COR-L47 (cell line): ENCODE measurements at regions not wholly inside any gene's neighbourhood (a gene's known extent, or its start where the extent isn't known, plus 50 kb on each side); places are given as distances from the start of the nearest gene placed in this dataset.
A peak's percentile ranks its signal among the peaks of the same experiment; 100 is the strongest.
"Not testable (repeated sequence)": the region's sequence is repeated elsewhere in the genome, so short reads cannot be mapped to it uniquely, and the experiment has no call there.

ENCODE experiments used
- DNase-seq: peaks from one replicate; lab custom pipeline; 2025; lab: John Stamatoyannopoulos, UW

DNA sequence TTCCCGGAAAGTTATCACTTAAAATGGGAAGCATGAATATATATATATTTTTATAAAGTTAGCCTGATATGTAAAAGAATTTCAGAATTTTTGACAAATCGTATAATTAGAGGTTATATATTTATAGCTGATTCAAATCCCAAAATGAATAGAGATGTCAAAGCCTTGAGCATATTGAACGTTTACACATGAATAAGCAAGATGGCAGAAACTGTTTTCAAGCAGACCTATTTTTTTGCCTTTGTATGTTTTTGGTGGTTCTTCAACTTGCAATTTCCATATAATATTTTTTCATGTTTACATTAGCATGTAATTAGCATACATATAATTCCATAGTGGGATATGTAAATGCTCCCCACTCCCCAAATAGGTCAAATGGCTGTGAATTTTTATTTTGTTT is 189.9 kb downstream of the PRL start:
- DNase-seq: no peak

DNA sequence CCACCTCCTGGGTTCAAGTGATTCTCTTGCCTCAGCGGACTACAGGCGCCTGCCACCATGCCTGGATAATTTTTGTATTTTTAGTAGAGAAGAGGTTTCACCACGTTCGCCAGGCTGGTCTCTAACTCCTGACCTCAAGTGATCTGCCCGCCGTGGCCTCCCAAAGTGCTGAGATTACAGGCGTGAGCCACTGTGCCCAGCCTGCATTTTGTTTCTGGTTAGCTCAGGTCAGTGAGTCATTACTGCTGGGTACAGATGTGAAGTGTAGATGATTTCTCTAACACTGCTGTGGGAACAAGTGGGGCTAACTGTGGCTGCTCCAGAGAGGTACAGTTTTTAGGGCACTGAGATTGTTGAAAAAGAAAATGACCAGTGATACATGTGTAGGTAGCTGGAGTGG is 188.6 kb downstream of the PRL start:
- DNase-seq: no peak

DNA sequence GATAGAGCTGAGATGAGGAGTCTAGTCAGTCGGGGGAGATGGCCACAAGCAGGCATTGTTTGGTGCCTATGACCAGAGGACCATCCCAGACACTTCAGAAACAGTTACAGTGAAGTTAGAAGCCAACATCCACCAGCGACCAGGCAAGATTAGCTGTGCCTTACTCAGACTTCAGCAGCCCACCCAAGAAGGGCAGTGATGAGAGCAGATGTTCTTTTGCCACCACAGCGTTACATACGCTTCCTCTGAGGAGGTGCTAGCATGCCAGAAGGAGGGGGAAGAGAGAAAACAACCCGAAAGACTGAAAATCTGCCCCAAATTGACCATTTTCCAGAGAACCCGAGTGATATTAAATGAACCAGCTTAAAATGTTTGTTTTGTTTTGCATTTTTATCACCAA is 186.8 kb downstream of the PRL start:
- no peak for DNase-seq

DNA sequence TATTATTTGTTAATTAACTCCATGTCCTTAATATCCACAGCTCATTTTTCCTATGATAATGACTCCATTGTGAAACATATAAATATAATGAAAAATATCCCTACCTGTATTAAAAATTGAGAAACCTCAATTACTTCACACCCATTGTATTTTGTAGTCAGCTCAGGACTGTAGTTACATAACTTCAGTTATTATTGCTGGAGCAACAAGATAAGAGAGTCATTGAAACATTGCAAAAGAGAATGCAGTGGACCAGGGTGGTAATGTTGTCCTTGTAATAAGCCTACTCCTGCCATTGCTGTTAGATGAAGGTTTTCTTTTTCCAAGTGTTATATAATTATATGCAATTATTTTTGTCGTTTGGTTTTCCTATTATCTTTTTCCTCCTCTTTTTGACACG is 184.4 kb downstream of the PRL start:
- DNase-seq: no peak

DNA sequence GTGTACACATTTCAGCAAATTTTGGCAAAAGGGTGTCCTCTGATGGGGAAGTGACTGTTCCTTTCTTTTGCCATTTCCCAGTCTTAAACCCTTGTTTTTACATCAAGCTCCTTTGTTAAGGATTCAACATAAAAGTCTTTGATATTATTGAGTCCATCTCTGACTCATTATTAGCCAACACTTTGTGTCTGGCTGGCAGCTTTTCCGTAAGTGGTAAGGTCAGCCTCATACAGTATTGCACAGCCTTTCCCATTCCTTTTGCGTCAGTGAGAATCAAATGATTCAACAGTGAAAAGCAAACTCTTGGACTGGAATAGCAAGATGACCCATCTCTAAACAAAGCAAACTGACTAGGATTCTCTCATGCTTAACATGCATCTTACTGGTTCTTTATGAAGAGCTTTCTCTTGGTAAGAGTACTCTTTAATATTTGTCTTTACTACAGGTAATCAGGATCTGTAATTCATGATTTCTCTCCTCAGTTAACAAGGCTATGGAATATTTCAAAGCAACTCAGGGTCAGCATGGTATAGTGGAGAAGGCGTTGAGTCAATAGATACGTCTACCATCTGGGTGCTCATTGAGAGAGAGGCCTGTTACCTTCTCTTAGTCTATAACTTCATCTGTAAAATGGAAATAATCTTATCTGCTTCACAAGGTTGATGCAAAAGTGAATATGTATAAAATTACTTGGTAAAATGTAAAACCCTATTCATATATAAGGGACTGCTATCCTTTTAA is 183.6 kb downstream of the PRL start:
- no peak for DNase-seq

DNA sequence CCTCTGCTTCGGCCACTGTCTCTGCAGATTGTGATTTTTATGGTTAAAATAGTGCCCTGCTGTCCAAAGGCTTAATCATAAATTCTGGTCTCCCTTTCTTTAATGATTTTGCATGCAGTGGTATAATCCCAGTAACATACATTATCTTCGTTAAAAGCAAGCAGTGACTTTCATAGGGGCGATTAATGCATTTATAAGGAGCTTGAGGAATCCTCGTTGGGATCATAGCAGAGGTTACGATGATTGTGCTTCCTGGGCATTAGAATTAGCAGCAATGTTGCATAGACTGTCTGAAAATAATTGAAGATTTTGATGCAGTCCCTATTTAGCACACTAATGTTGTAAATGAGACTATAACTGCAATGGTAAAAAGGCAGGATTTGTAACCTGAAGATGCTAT is 181.3 kb downstream of the PRL start:
- DNase-seq: no peak

DNA sequence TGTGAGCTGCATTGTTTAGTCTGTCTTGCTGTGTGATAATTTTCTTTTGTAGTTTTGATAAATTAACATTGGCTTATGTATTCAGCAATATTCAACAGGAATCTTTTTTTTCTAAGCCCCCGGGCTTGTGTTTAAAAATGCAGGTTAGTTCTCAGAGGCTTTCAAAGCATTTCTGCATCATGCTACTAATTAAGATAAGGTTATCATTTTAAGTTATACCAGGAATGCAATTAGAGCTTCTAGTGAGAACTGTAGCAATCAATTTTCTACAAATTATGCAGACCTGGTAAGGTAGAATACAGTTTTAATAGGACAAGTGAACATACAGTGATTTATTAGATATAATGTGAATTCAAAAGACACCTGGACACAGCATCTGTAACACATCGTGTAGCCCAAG is 179.2 kb downstream of the PRL start:
- DNase-seq: no peak

DNA sequence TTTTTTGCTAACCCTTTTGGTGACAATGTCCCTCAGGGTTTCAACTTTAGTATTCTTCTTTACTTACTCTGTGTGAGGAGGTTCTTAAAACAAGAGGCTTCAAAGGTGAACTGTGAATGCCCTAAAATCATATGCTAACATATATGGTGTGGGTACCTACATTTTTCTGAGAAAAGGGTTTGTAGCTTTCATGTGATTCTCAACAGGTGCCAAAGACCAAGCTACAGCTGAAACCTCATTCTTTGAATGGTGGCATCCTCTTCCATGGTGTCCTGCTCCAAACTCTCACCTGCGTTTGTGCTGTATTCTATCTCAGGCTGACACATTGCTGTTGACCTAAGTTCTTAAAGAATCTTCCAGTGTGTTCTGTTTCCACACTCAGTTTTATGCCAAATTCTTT is 177.3 kb downstream of the PRL start:
- DNase-seq: no peak

DNA sequence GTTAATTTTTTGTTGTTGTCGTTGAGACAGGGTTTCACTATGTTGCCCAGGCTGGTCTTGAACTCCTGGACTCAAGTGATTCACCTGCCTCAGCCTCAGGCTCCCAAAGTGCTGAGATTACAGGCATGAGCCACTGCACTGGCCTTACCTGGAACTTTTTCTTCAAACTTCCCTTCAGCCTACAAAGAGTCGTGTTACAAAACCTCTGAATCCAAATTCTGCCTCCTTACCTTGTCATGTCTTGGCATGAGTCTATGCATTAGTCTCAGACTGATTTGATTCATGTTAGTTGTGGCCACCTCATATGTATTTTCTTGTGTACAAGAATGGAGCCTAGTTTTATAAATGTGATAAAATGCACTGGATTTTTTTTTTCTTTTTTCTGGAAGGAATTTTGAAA is 172.1 kb downstream of the PRL start:
- no peak for DNase-seq

DNA sequence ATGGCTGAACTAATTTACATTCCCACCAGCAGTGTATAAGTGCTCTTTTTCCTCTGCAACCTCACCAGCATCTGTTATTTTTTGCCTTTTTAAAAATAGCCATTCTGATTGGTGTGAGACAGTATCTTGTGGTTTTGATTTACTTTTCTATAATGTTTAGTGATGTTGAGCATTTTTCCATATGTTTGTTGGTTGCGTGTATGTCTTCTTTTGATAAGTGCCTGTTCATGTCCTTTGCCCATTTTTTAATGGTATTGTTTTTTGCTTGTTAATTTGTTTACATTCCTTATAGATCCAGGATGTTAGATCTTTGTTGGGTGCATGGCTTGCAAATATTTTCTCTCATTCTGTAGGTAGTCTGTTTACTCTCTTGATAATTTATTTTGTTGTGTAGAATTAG is 169.9 kb downstream of the PRL start:
- no peak for DNase-seq

DNA sequence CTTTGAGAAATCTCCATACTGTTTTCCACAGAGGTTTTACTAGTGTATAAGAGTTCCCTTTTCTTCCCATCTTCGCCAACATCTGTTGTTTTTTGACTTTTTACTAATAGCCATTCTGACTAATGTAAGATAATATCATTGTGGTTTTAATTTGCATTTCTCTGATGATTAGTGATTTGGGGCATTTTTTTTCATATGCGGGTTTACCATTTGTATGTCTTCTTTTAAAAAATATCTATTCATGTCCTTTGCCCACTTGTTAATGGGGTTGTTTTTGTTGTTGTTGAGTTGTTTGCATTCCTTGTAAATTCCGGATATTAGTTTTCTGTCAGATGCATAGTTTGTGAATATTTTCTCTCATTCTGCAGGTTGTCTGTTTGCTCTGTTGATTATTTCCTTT is 167.1 kb downstream of the PRL start:
- DNase-seq: no peak

DNA sequence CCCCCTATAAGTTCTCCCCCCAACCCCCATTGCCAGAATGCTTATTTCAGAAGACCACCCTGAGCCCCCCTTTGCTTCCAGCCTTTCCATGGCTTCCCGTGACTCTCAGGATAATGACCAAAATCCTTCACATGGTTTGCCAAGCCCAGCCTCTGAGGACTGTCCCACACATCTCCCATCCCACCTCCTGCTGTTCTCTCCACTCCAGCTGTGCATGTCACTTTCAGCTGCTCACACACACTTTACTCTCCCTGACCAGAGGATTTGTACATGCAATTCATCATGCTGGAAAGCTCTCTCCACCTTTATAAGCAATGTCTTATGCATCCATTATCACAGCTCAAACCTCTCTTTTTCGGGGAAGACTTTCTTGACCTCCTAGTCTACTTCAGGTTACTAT is 164.2 kb downstream of the PRL start:
- DNase-seq: no peak

DNA sequence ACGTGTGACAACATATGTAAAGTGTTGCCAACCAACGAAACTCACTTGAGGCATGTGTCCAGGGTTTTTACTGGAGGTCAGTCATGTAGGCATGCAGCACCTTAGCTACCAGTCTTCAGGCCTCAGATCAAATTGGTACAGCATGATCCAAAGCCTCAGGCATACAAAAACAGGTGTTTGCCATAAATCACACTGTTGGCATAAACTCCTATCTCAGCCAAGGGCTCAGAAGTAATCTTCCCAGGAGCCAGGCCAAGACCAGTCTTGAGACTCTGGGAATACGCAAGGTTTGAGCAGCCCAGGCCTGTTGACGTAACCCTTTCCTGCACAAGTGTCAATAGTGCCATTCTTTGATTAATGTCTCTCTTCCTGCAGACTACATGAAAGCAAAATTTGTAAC is 163.5 kb downstream of the PRL start:
- DNase-seq: no peak

DNA sequence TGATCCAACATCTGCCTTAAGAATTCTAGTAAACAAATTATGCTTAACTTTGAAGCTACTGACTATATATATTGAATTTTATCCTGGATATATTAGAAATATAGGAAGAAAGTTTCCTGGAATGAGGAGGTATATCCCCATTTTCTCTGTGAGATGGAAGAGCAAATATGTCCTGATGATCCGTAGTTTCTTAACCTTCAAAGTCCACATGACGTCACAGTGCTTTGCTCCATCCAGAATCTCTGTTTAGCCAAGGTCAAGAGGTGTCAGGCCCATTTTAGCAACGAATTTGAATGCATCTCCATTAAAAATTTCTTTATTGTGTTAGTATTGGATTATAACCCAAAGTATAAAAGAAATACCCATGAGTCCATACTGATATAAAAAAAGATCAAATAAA is 162.5 kb downstream of the PRL start:
- no peak for DNase-seq

DNA sequence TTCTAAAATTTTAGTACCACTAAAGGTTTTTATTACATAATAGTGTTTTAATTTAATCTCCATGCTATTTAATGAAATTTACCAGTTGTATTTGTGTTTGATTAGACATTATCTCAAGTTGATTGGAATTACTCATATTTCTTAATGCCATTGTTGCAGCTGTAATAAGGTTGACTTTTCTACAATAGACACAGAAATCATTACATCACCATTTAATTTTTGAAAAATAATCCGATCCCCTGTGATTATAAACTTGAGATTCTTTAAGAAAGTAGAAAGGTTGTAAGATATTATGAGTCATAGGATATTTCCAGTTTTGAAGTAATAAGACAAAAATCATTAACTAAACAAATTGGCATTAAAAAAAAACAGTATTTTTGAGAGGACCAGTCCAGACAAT is 161.4 kb downstream of the PRL start:
- no peak for DNase-seq

DNA sequence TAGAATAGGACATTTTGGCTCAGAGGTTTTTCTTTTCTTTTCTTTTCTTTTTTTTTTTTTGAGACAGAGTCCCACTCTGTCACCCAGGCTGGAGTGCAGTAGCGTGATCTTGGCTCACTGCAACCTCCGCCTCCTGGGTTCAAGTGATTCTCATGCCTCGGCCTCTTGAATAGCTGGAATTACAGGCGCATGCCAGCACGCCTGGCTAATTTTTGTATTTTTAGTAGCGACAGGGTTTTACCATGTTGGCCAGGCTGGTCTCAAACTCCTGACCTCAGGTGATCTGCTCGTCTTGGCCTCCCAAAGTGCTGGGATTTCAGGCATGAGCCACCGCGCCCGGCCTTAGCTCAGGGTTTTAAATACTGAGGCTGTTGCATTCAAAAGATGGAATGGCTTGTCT is 156.1 kb downstream of the PRL start:
- not testable (repeated sequence) for DNase-seq

DNA sequence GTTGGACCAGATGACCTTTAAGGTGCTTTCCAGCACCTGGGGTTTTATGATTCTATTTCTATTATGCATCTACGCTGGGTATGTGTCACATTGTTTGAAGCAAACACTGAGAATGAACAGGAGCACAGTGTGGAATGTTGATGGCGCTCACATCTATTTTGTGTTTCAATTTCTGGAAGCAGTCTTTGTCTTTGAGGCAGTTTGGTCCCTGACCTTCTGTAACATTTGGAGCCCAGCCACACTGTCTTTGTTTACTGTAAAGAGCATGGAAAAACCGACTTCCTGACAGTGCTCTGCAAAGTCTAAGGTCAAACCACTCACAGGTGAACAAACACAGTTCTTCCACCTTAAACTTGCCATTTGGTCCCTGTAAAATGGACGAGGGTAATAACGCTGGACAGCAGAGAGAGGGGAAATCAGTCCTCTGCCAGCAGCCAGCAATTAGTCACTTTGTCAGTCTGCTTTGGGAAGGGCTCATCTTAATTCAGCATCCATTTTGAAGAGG is 155.5 kb downstream of the PRL start:
- DNase-seq: peak; percentile 91

DNA sequence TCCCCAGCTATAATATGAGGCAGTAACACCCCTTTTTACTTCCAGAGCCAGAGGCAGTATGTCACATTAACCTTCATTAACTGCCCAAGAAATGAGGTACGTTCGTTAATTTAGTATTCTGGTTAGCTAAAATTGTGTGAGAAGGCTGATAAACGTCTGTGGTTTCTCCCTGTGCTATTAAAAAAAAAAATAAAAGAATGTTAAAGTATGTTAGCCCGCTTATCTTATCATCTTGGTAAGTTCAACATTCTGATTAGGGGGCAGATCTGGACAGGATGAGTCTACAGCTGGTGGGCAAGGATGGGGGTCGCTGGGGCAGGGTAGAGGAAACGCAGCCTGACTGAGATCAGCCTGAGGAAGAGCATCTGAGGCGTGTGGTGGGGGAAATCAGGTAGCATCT is 154.0 kb downstream of the PRL start:
- no peak for DNase-seq

DNA sequence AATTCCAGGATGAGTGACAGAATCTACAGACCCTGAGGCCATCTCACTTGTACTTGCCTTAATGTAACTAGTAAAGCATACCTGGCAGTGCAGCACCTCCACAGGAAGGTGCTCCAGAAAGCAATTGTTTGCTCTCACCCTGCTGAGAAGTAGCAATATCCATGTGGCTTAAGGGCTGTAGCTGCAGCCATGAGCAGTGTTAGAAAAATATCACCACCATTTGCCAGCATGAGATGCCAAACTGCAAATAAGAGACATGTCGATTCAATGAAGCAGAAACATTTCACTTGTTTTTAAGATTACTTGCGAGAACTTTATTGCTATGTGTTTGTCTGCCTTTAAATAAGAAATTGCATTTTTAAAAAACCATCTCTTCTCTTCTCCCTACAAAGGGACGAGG is 151.5 kb downstream of the PRL start:
- DNase-seq: peak; percentile 26

DNA sequence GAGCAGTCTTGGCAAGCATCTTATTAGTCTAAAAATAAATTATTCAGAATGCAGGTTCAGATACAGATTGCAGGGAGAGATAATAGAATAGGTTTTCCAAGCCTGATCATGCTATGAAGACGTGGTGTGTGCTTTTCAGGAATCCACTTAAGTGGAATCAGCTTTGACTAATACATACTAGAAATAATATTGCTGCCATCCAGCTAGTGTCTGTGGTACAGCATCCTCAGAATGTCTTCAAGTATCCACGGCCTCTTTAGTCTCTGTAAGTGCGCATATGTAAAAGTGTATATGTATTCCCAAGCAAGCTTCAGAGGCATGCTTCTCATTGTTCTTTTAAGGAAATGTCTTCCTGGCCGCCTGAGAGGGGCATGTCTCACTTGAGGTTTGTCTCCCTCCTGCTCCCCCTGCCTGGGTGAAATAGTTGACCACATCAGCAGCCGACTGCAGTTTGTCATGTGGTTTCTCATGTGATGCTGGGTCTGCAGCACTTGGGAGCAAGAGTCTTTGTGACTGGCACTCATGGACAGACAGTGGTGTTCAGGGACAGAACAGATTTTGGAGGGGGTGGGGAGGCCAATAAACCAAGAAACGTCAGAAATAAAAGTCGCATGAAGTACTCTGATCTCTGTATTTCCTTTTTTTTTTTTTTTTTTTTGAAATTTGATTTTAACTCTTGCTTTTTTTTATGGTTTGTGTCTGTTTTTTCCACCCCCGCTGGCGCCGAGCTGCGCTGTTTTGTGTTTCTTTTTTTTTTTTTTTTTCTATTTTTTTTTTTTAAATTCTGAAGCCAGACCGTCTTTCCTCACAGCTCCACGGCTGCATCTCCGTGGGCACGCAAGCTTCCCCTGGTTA is 150.8 kb downstream of the PRL start:
- no peak for DNase-seq

DNA sequence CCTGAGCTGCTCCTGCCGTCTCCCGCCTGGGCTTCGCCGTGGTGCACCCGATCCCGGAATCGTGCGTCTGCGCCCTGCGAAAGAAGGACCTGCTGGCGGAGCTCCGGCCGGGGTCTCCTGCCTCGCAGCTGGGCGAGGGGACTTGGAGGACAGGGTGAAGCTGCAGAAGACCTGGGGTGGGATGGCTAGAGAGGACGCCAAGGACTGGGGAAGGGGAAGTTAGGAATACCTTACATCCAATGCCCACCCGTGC is 150.2 kb downstream of the PRL start:
- no peak for DNase-seq

DNA sequence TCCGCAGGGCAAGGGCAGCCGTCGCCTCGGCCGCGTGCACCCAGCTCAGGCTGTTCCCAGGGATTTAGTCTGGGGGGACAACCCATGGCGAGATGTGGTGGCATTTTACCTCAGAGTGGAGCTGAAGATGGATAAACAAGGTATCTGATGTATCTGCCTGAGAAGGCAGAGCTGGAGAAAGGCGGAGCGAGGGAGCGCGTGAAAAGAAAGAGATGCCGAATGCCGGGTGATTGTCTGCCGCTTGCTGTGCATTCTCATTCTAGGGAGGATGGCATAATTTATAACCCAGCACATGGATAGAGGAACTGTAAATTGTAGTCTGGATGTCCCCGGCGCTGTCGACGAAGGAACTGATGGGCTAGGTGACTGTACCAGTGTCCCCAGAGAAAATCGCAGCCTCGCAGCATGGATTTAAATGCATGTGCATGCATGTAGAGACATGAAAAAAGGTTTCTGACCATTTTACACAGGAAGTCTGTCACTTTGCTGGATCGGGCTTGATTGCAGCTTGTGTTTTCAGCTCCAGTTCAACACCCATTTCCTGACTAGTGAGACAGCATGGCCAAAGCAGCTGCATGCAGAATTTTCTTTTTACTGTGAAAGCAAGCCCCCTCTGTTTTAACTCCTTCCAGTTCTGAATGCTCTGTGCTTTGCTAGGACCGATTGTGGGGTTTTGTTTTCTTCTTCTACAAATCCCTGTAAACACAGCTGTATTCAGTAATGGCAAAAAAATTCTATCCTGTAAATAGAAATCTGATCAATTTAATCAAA is 149.7 kb downstream of the PRL start:
- no peak for DNase-seq
